ENCODE measurements at regions not wholly inside any gene's neighbourhood (a gene's known extent, or its start where the extent isn't known, plus 50 kb on each side); places are given as distances from the start of the nearest gene placed in this dataset.
"Not testable (repeated sequence)": the region's sequence is repeated elsewhere in the genome, so short reads cannot be mapped to it uniquely, and the experiment has no call there.

GRCh38 chr18:78856569-78857313 lies 122.9 kb upstream of the SALL3 start:
- no peak for DNase-seq (ENCODE audit: low spot score)

GRCh38 chr18:78857314-78858150 lies 122.1 kb upstream of the SALL3 start:
- no peak for DNase-seq (ENCODE audit: low spot score)

GRCh38 chr18:78859686-78860085 lies 119.9 kb upstream of the SALL3 start:
- no peak for DNase-seq (ENCODE audit: low spot score)

GRCh38 chr18:78860117-78860516 lies 119.5 kb upstream of the SALL3 start:
- DNase-seq (ENCODE audit: low spot score) = no peak

GRCh38 chr18:78861116-78861515 lies 118.5 kb upstream of the SALL3 start:
- DNase-seq (ENCODE audit: low spot score) = no peak

GRCh38 chr18:78861706-78862105 lies 117.9 kb upstream of the SALL3 start:
- DNase-seq (ENCODE audit: low spot score) = no peak

GRCh38 chr18:78862395-78862794 lies 117.2 kb upstream of the SALL3 start:
- no peak for DNase-seq (ENCODE audit: low spot score)

GRCh38 chr18:78865056-78865598 lies 114.5 kb upstream of the SALL3 start:
- DNase-seq (ENCODE audit: low spot score) = no peak

GRCh38 chr18:78865771-78866310 lies 113.8 kb upstream of the SALL3 start:
- no peak for DNase-seq (ENCODE audit: low spot score)

GRCh38 chr18:78867131-78867530 lies 112.5 kb upstream of the SALL3 start:
- no peak for DNase-seq (ENCODE audit: low spot score)

GRCh38 chr18:78868330-78869316 lies 111.0 kb upstream of the SALL3 start:
- DNase-seq (ENCODE audit: low spot score) = no peak

- DNase-seq (ENCODE audit: low spot score) = no peak
Observed at GRCh38 chr18:78871618-78872017, 108.0 kb upstream of the SALL3 start.

- no peak for DNase-seq (ENCODE audit: low spot score)
Observed at GRCh38 chr18:78873926-78874500, 105.6 kb upstream of the SALL3 start.

GRCh38 chr18:78875016-78875777 lies 104.4 kb upstream of the SALL3 start:
- peak; percentile 21 for DNase-seq (ENCODE audit: low spot score)

GRCh38 chr18:78875778-78876650 lies 103.6 kb upstream of the SALL3 start:
- DNase-seq (ENCODE audit: low spot score) = no peak

- no peak for DNase-seq (ENCODE audit: low spot score)
Observed at GRCh38 chr18:78876868-78877267, 102.8 kb upstream of the SALL3 start.

GRCh38 chr18:78878335-78878734 lies 101.3 kb upstream of the SALL3 start:
- no peak for DNase-seq (ENCODE audit: low spot score)

GRCh38 chr18:78879072-78879883 lies 100.3 kb upstream of the SALL3 start:
- not testable (repeated sequence) for DNase-seq (ENCODE audit: low spot score)

GRCh38 chr18:78882585-78882984 lies 97.0 kb upstream of the SALL3 start:
- DNase-seq (ENCODE audit: low spot score) = no peak

Measured in activated CD4-positive, alpha-beta T cell treated with anti-CD3 and anti-CD28 coated beads, Interleukin-2, Interleukin-4, amounts not matched to agents 100 ng/mL and 50 ng/mL, durations not matched to agents 16 hours and 8 hours (primary cell).